ENCODE measurements at regions not wholly inside any gene's neighbourhood (a gene's known extent, or its start where the extent isn't known, plus 50 kb on each side); places are given as distances from the start of the nearest gene placed in this dataset.
"Not testable (repeated sequence)": the region's sequence is repeated elsewhere in the genome, so short reads cannot be mapped to it uniquely, and the experiment has no call there.

GRCh38 chr4:9611101-9611500 is 166.9 kb downstream of the DEFB131A start:
- H3K4me3 ChIP-seq (ENCODE audit: low read length, poor library complexity, severe bottlenecking), result no peak overlapping the region
- no peaks in the 10 kb centered on the region for H3K27me3 ChIP-seq (ENCODE audit: insufficient read depth, low read length, poor library complexity, severe bottlenecking)
- no peak overlapping the region for H3K4me2 ChIP-seq (ENCODE audit: low read depth, low read length, poor library complexity, severe bottlenecking)
- H3F3A ChIP-seq (ENCODE audit: low read depth), result no peaks in the 10 kb centered on the region
- no peaks in the 10 kb centered on the region for H3K9me2 ChIP-seq (replicated peaks; ENCODE audit: low read depth, low read length)
- H3K79me2 ChIP-seq (ENCODE audit: insufficient read depth, low read length), result peaks cover 5% of the 10 kb centered on the region; the same call in 1 of the 2 replicates
- TF ChIP-seq EZH2phosphoT487 (IDR thresholded peaks at IDR 0.05; ENCODE audit: borderline replicate concordance), result no peak
- no peak for TF ChIP-seq CTCF (conservative IDR thresholded peaks at IDR 0.05; ENCODE audit: low read length)
- no peaks in the 10 kb centered on the region; the same call in 1 of the 2 replicates for H3K36me3 ChIP-seq (ENCODE audit: insufficient read depth, low read length)
- no peaks in the 10 kb centered on the region for H4K20me1 ChIP-seq (ENCODE audit: insufficient read depth, low read length, poor library complexity, severe bottlenecking)
- H3K4me1 ChIP-seq (ENCODE audit: insufficient read depth, low read length, poor library complexity, severe bottlenecking), result peaks cover 52% of the 10 kb centered on the region
- H2AFZ ChIP-seq (ENCODE audit: low read length), result no peak overlapping the region
- H3K9me3 ChIP-seq (ENCODE audit: insufficient read depth, low read depth, low read length), result no peaks in the 10 kb centered on the region
- no peak overlapping the region for H3K9ac ChIP-seq (ENCODE audit: low read depth, low read length, poor library complexity, severe bottlenecking)

- H3K9me2 ChIP-seq (replicated peaks; ENCODE audit: low read depth, low read length); H3K36me3 ChIP-seq (ENCODE audit: insufficient read depth, low read length); H2AFZ ChIP-seq (ENCODE audit: low read length); H3K4me1 ChIP-seq (ENCODE audit: insufficient read depth, low read length, poor library complexity, severe bottlenecking); H3K4me2 ChIP-seq (ENCODE audit: low read depth, low read length, poor library complexity, severe bottlenecking); H3K4me3 ChIP-seq (ENCODE audit: low read length, poor library complexity, severe bottlenecking); H3K27me3 ChIP-seq (ENCODE audit: insufficient read depth, low read length, poor library complexity, severe bottlenecking); H3K79me2 ChIP-seq (ENCODE audit: insufficient read depth, low read length); H3F3A ChIP-seq (ENCODE audit: low read depth); H4K20me1 ChIP-seq (ENCODE audit: insufficient read depth, low read length, poor library complexity, severe bottlenecking); H3K9me3 ChIP-seq (ENCODE audit: insufficient read depth, low read depth, low read length); H3K9ac ChIP-seq (ENCODE audit: low read depth, low read length, poor library complexity, severe bottlenecking): not testable (repeated sequence)
Measured at GRCh38 chr4:9636411-9636810, 145.0 kb upstream of the DRD5 start.

- H3F3A ChIP-seq (ENCODE audit: low read depth); H3K4me2 ChIP-seq (ENCODE audit: low read depth, low read length, poor library complexity, severe bottlenecking); H4K20me1 ChIP-seq (ENCODE audit: insufficient read depth, low read length, poor library complexity, severe bottlenecking); H3K9me3 ChIP-seq (ENCODE audit: insufficient read depth, low read depth, low read length); H2AFZ ChIP-seq (ENCODE audit: low read length); H3K4me3 ChIP-seq (ENCODE audit: low read length, poor library complexity, severe bottlenecking); H3K9ac ChIP-seq (ENCODE audit: low read depth, low read length, poor library complexity, severe bottlenecking); H3K9me2 ChIP-seq (replicated peaks; ENCODE audit: low read depth, low read length); H3K4me1 ChIP-seq (ENCODE audit: insufficient read depth, low read length, poor library complexity, severe bottlenecking); H3K79me2 ChIP-seq (ENCODE audit: insufficient read depth, low read length); H3K36me3 ChIP-seq (ENCODE audit: insufficient read depth, low read length); H3K27me3 ChIP-seq (ENCODE audit: insufficient read depth, low read length, poor library complexity, severe bottlenecking): not testable (repeated sequence)
- TF ChIP-seq CTCF (conservative IDR thresholded peaks at IDR 0.05; ENCODE audit: low read length), result peak; percentile 45
Measured at GRCh38 chr4:9659678-9660077, 121.8 kb upstream of the DRD5 start.

GRCh38 chr4:9660955-9661354 is 120.5 kb upstream of the DRD5 start:
- H3K79me2 ChIP-seq (ENCODE audit: insufficient read depth, low read length), result not testable (repeated sequence)

GRCh38 chr4:9670725-9671124 is 110.7 kb upstream of the DRD5 start:
- H3K9ac ChIP-seq (ENCODE audit: low read depth, low read length, poor library complexity, severe bottlenecking); H2AFZ ChIP-seq (ENCODE audit: low read length); H3F3A ChIP-seq (ENCODE audit: low read depth); H3K4me3 ChIP-seq (ENCODE audit: low read length, poor library complexity, severe bottlenecking); H4K20me1 ChIP-seq (ENCODE audit: insufficient read depth, low read length, poor library complexity, severe bottlenecking); H3K79me2 ChIP-seq (ENCODE audit: insufficient read depth, low read length); H3K27me3 ChIP-seq (ENCODE audit: insufficient read depth, low read length, poor library complexity, severe bottlenecking); H3K4me2 ChIP-seq (ENCODE audit: low read depth, low read length, poor library complexity, severe bottlenecking); H3K36me3 ChIP-seq (ENCODE audit: insufficient read depth, low read length); H3K9me3 ChIP-seq (ENCODE audit: insufficient read depth, low read depth, low read length); H3K4me1 ChIP-seq (ENCODE audit: insufficient read depth, low read length, poor library complexity, severe bottlenecking); H3K9me2 ChIP-seq (replicated peaks; ENCODE audit: low read depth, low read length): not testable (repeated sequence)

More at GRCh38 chr4:9660955-9661354, 120.5 kb upstream of the DRD5 start:
- H3K9me3 ChIP-seq (ENCODE audit: insufficient read depth, low read depth, low read length); H3K27me3 ChIP-seq (ENCODE audit: insufficient read depth, low read length, poor library complexity, severe bottlenecking); H3K9me2 ChIP-seq (replicated peaks; ENCODE audit: low read depth, low read length); H4K20me1 ChIP-seq (ENCODE audit: insufficient read depth, low read length, poor library complexity, severe bottlenecking); H3K9ac ChIP-seq (ENCODE audit: low read depth, low read length, poor library complexity, severe bottlenecking); H3F3A ChIP-seq (ENCODE audit: low read depth); H3K4me1 ChIP-seq (ENCODE audit: insufficient read depth, low read length, poor library complexity, severe bottlenecking); H3K4me2 ChIP-seq (ENCODE audit: low read depth, low read length, poor library complexity, severe bottlenecking); H3K4me3 ChIP-seq (ENCODE audit: low read length, poor library complexity, severe bottlenecking); H2AFZ ChIP-seq (ENCODE audit: low read length); H3K36me3 ChIP-seq (ENCODE audit: insufficient read depth, low read length): not testable (repeated sequence)

- H3K9me2 ChIP-seq (replicated peaks; ENCODE audit: low read depth, low read length); H3K9me3 ChIP-seq (ENCODE audit: insufficient read depth, low read depth, low read length); H3K27me3 ChIP-seq (ENCODE audit: insufficient read depth, low read length, poor library complexity, severe bottlenecking); H3K4me3 ChIP-seq (ENCODE audit: low read length, poor library complexity, severe bottlenecking); H3K4me1 ChIP-seq (ENCODE audit: insufficient read depth, low read length, poor library complexity, severe bottlenecking); H4K20me1 ChIP-seq (ENCODE audit: insufficient read depth, low read length, poor library complexity, severe bottlenecking); H3K36me3 ChIP-seq (ENCODE audit: insufficient read depth, low read length); H3K9ac ChIP-seq (ENCODE audit: low read depth, low read length, poor library complexity, severe bottlenecking); H3F3A ChIP-seq (ENCODE audit: low read depth); H3K79me2 ChIP-seq (ENCODE audit: insufficient read depth, low read length); H2AFZ ChIP-seq (ENCODE audit: low read length); H3K4me2 ChIP-seq (ENCODE audit: low read depth, low read length, poor library complexity, severe bottlenecking): not testable (repeated sequence)
Measured at GRCh38 chr4:9677357-9677756, 104.1 kb upstream of the DRD5 start.

Measured in Loucy (cell line).